ENCODE measurements at regions not wholly inside any gene's neighbourhood (a gene's known extent, or its start where the extent isn't known, plus 50 kb on each side); places are given as distances from the start of the nearest gene placed in this dataset.

GRCh38 chr6:8192597-8192996 lies 90.2 kb upstream of the EEF1E1 start:
- H3K27ac Mint-ChIP-seq: no peak overlapping the region

GRCh38 chr6:8192067-8192466 lies 89.7 kb upstream of the EEF1E1 start:
- intact Hi-C loops (cut with micrococcal nuclease): no loop called here
- H3K27me3 Mint-ChIP-seq: peaks cover 5% of the 10 kb centered on the region
- DNase-seq: no peak
- H3K9me3 Mint-ChIP-seq: no peaks in the 10 kb centered on the region
- H3K36me3 Mint-ChIP-seq (ENCODE audit: low read depth): no peaks in the 10 kb centered on the region
- H3K27ac Mint-ChIP-seq: no peak overlapping the region
- no peaks in the 10 kb centered on the region for H3K4me1 Mint-ChIP-seq
- H3K4me3 Mint-ChIP-seq: no peak overlapping the region

More at GRCh38 chr6:8192597-8192996, 90.2 kb upstream of the EEF1E1 start:
- intact Hi-C loops (cut with micrococcal nuclease): no loop called here
- Mint-ChIP-seq H3K27me3 (peaks cover 5% of the 10 kb centered on the region), H3K4me3 (no peak overlapping the region), H3K9me3 (no peaks in the 10 kb centered on the region), H3K4me1 (no peaks in the 10 kb centered on the region), H3K36me3 (ENCODE audit: low read depth) (no peaks in the 10 kb centered on the region)
- no peak for DNase-seq

- Mint-ChIP-seq H3K4me1 (no peaks in the 10 kb centered on the region), H3K36me3 (ENCODE audit: low read depth) (no peaks in the 10 kb centered on the region), H3K4me3 (no peak overlapping the region), H3K9me3 (no peaks in the 10 kb centered on the region), H3K27ac (no peak overlapping the region), H3K27me3 (peaks cover 5% of the 10 kb centered on the region)
- DNase-seq: no peak
- intact Hi-C loops (cut with micrococcal nuclease): no loop called here
Observed at GRCh38 chr6:8191629-8192028, 89.3 kb upstream of the EEF1E1 start.

- H3K27me3 Mint-ChIP-seq: peaks cover 5% of the 10 kb centered on the region
- no peaks in the 10 kb centered on the region for H3K4me1 Mint-ChIP-seq
- intact Hi-C loops (cut with micrococcal nuclease): no loop called here
- H3K9me3 Mint-ChIP-seq: no peaks in the 10 kb centered on the region
- no peak overlapping the region for H3K27ac Mint-ChIP-seq
- no peaks in the 10 kb centered on the region for H3K36me3 Mint-ChIP-seq (ENCODE audit: low read depth)
- no peak for DNase-seq
- no peak overlapping the region for H3K4me3 Mint-ChIP-seq
Observed at GRCh38 chr6:8187209-8187608, 84.9 kb upstream of the EEF1E1 start.

GRCh38 chr6:8182902-8183665 lies 80.7 kb upstream of the EEF1E1 start:
- H3K9me3 Mint-ChIP-seq: no peaks in the 10 kb centered on the region
- H3K27ac Mint-ChIP-seq: no peak overlapping the region
- H3K4me1 Mint-ChIP-seq: no peaks in the 10 kb centered on the region
- H3K27me3 Mint-ChIP-seq: no peaks in the 10 kb centered on the region
- H3K4me3 Mint-ChIP-seq: no peak overlapping the region
- no peaks in the 10 kb centered on the region for H3K36me3 Mint-ChIP-seq (ENCODE audit: low read depth)
- no peak for DNase-seq
- intact Hi-C loops (cut with micrococcal nuclease): loop anchor here (1.0 kb wide), 1 partner anchor 17 kb away; no protein-coding TSS in a partner anchor

- Mint-ChIP-seq H3K36me3 (ENCODE audit: low read depth) (no peaks in the 10 kb centered on the region), H3K27ac (no peak overlapping the region), H3K9me3 (no peaks in the 10 kb centered on the region), H3K27me3 (peaks cover 3% of the 10 kb centered on the region), H3K4me1 (no peaks in the 10 kb centered on the region), H3K4me3 (no peak overlapping the region)
- intact Hi-C loops (cut with micrococcal nuclease): no loop called here
- DNase-seq: no peak
Observed at GRCh38 chr6:8181951-8182845, 79.8 kb upstream of the EEF1E1 start.

GRCh38 chr6:8181160-8181881 lies 79.0 kb upstream of the EEF1E1 start:
- Mint-ChIP-seq H3K27me3 (peaks cover 3% of the 10 kb centered on the region), H3K36me3 (ENCODE audit: low read depth) (no peaks in the 10 kb centered on the region), H3K27ac (no peak overlapping the region), H3K9me3 (no peaks in the 10 kb centered on the region), H3K4me3 (no peak overlapping the region), H3K4me1 (no peaks in the 10 kb centered on the region)
- DNase-seq: no peak
- intact Hi-C loops (cut with micrococcal nuclease): no loop called here

GRCh38 chr6:8180327-8181159 lies 78.2 kb upstream of the EEF1E1 start:
- Mint-ChIP-seq H3K27me3 (peaks cover 3% of the 10 kb centered on the region), H3K36me3 (ENCODE audit: low read depth) (no peaks in the 10 kb centered on the region), H3K27ac (no peak overlapping the region), H3K4me1 (no peaks in the 10 kb centered on the region), H3K9me3 (no peaks in the 10 kb centered on the region), H3K4me3 (no peak overlapping the region)
- no peak for DNase-seq
- intact Hi-C loops (cut with micrococcal nuclease): no loop called here

GRCh38 chr6:8177721-8178120 lies 75.4 kb upstream of the EEF1E1 start:
- Mint-ChIP-seq H3K27me3 (peaks cover 3% of the 10 kb centered on the region), H3K27ac (no peak overlapping the region), H3K36me3 (ENCODE audit: low read depth) (no peaks in the 10 kb centered on the region), H3K4me3 (no peak overlapping the region), H3K9me3 (no peaks in the 10 kb centered on the region), H3K4me1 (no peaks in the 10 kb centered on the region)
- intact Hi-C loops (cut with micrococcal nuclease): no loop called here
- DNase-seq: no peak

GRCh38 chr6:8175046-8175777 lies 72.9 kb upstream of the EEF1E1 start:
- DNase-seq: no peak
- H3K4me1 Mint-ChIP-seq: no peaks in the 10 kb centered on the region
- intact Hi-C loops (cut with micrococcal nuclease): no loop called here
- H3K9me3 Mint-ChIP-seq: no peaks in the 10 kb centered on the region
- no peak overlapping the region for H3K4me3 Mint-ChIP-seq
- no peaks in the 10 kb centered on the region for H3K36me3 Mint-ChIP-seq (ENCODE audit: low read depth)
- no peak overlapping the region for H3K27ac Mint-ChIP-seq
- H3K27me3 Mint-ChIP-seq: peaks cover 3% of the 10 kb centered on the region

GRCh38 chr6:8174571-8174970 lies 72.2 kb upstream of the EEF1E1 start:
- intact Hi-C loops (cut with micrococcal nuclease): no loop called here
- no peak for DNase-seq
- no peak overlapping the region for H3K4me3 Mint-ChIP-seq
- H3K36me3 Mint-ChIP-seq (ENCODE audit: low read depth): no peaks in the 10 kb centered on the region
- H3K27me3 Mint-ChIP-seq: peaks cover 3% of the 10 kb centered on the region
- no peaks in the 10 kb centered on the region for H3K4me1 Mint-ChIP-seq
- H3K27ac Mint-ChIP-seq: no peak overlapping the region
- H3K9me3 Mint-ChIP-seq: no peaks in the 10 kb centered on the region

GRCh38 chr6:8172530-8172929 lies 70.2 kb upstream of the EEF1E1 start:
- no peaks in the 10 kb centered on the region for H3K4me1 Mint-ChIP-seq
- no peaks in the 10 kb centered on the region for H3K36me3 Mint-ChIP-seq (ENCODE audit: low read depth)
- no peaks in the 10 kb centered on the region for H3K9me3 Mint-ChIP-seq
- intact Hi-C loops (cut with micrococcal nuclease): no loop called here
- peaks cover 3% of the 10 kb centered on the region for H3K27me3 Mint-ChIP-seq
- no peak overlapping the region for H3K27ac Mint-ChIP-seq
- DNase-seq: no peak
- no peak overlapping the region for H3K4me3 Mint-ChIP-seq

GRCh38 chr6:8170754-8171153 lies 68.4 kb upstream of the EEF1E1 start:
- intact Hi-C loops (cut with micrococcal nuclease): no loop called here
- Mint-ChIP-seq H3K27ac (no peak overlapping the region), H3K4me3 (no peak overlapping the region), H3K27me3 (no peaks in the 10 kb centered on the region), H3K36me3 (ENCODE audit: low read depth) (no peaks in the 10 kb centered on the region), H3K4me1 (no peaks in the 10 kb centered on the region), H3K9me3 (no peaks in the 10 kb centered on the region)
- no peak for DNase-seq
